ENCODE measurements at regions not wholly inside any gene's neighbourhood (a gene's known extent, or its start where the extent isn't known, plus 50 kb on each side); places are given as distances from the start of the nearest gene placed in this dataset.
"Not testable (repeated sequence)": the region's sequence is repeated elsewhere in the genome, so short reads cannot be mapped to it uniquely, and the experiment has no call there.

- no peak for DNase-seq
Observed at GRCh38 chr7:112692333-112692732, 97.9 kb downstream of the TMEM168 start.

DNA sequence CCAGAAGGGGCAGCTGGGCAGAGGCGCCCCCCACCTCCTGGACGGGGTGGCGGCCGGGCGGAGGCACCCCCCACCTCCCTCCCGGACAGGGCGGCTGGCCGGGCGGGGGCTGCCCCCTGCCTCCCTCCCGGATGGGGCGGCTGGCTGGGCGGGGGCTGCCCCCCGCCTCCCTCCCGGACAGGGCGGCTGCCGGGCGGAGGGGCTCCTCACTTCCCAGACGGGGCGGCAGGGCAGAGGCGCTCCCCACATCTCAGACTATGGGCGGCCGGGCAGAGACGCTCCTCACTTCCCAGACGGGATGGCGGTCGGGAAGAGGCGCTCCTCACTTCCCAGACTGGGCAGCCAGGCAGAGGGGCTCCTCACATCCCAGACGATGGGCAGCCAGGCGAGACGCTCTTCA is 93.0 kb downstream of the TMEM168 start:
- not testable (repeated sequence) for DNase-seq

DNA sequence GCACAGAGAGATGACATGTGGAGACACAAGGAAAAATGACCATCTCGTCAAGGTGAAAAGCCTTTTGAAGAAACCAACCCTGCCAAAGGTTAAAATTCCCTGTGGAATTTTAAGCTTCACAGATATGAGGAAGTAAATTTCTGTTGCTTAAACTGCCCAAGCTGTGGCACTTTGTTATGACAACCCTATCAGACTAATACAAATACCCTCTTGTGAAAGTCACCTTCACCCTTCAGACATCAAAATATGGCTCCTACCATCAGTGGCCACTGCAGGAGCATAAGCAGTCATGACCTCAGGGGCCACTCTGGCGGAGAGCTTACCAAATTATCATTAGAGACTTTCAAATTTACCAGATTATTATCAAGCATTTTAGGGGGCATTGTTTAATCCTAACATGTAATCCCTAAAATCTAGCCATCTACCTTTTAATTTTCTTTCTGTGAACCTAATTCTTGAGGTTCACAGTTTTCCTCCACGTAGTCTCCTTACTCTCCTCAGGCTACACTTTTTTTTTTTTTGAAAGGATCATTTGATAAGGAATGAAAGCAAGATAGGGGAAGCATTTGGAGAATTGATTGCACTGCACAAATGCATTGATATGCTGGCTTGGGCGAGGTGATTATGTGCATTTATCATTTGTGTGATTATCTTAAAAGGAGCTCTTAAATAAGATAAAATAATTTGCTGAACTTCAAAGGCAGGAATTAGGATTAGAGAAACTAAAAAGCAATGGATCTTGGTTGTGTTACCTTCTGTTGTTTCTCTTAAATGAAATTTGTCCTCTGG is 90.3 kb downstream of the TMEM168 start:
- DNase-seq, result no peak

DNA sequence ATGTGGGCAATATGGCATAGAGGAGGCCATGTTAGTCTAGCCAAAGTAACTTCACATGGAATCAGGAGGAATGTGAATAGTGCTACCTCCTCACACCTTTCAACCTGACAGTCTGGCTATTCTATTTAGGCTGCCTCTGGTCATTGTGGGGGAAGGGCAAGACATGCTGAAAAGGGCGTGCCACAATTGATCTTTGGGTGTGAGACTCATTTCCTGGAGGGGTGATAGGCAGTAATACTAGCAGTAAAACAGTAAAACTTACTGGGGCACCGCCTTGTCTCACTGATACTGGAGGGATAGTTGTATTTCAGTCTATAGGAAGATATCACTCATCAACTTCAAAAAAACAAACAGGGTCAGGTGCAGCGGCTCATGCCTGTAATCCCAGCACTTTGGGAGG is 88.7 kb downstream of the TMEM168 start:
- DNase-seq, result no peak

- no peak for DNase-seq
Observed at GRCh38 chr7:112707655-112708054, 82.5 kb downstream of the TMEM168 start.

DNA sequence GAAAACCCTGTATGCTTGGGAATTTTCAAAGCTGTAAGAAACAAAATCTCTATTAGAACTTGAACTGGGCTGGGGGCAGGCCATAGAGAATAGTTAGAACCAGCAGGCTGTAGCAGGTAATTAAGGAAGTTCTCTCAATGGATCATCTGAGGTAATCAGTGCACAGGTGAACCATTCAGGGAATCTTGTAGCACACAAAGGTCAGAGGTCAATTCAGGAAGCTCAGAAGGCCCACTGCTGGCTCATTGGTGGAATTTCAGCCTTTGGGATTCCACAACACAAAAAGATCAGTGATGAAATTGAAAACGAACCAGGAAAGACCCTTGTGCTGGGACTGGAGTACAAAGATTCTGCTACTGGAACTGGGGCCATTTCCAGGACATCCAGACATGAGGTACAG is 82.0 kb downstream of the TMEM168 start:
- no peak for DNase-seq
